GM12878 (cell line): ENCODE measurements at regions not wholly inside any gene's neighbourhood (a gene's known extent, or its start where the extent isn't known, plus 50 kb on each side); places are given as distances from the start of the nearest gene placed in this dataset.

Experiments
- ATAC-seq: fragments of 200-7000 bp; cut with Tn5 transposase; 3 replicates; pipeline ENCODE4 v1.9.1; 2020; ENCODE audit warnings: mild to moderate bottlenecking, moderate library complexity
- BruUV-seq: library from RNA; stranded (reverse); fragments of 400-500 nt; replicated peaks from 2 replicates; lab custom pipeline; 2021; lab: Mats Ljungman, UMichigan
- CTCF ChIA-PET: fragments of 300-600 bp; sonication (Branson Sonifier 250); formaldehyde crosslinking; extraction: SDS; loops from one replicate; lab custom pipeline; 2021; ENCODE audit warnings: inconsistent platforms; lab: Yijun Ruan, JAX
- POLR2A ChIA-PET: fragments of 350-600 bp; formaldehyde crosslinking; extraction: SDS; loops from one replicate; lab custom pipeline; 2021; ENCODE audit warnings: inconsistent platforms; lab: Charles Lee
- RAD21 ChIA-PET: fragments of 300-600 bp; sonication (Branson Sonifier 250); formaldehyde crosslinking; loops from one replicate; lab custom pipeline; 2023; ENCODE audit warnings: antibody characterized with exemption; ENCODE audit not compliant: unreplicated experiment; lab: Charles Lee
- SMC1A ChIA-PET: fragments of 300-600 bp; sonication (Branson Sonifier 250); formaldehyde crosslinking; loops from one replicate; lab custom pipeline; 2023; ENCODE audit not compliant: unreplicated experiment, uncharacterized antibody; lab: Charles Lee
- DNase-seq: peaks from one replicate; pipeline ENCODE4 v3.0.0-alpha.2; 2011; ENCODE audit warnings: low read depth, low spot score
- FAIRE-seq: peaks from 3 replicates; lab custom pipeline; 2011; peaks lifted over from hg19 to GRCh38; lab: Jason Lieb, UNC
- H2AFZ ChIP-seq: 2 replicates; pipeline ENCODE4 v1.6.0; 2011; ENCODE audit warnings: low read depth, low read length, control low read depth; ENCODE audit not compliant: control insufficient read depth
- H3K27ac ChIP-seq: 2 replicates; pipeline ENCODE4 v1.5.1; 2011; ENCODE audit warnings: control low read depth; ENCODE audit not compliant: control insufficient read depth, insufficient read depth
- H3K27me3 ChIP-seq, 2 experiments: replicated peaks in 1 of 2; 2 replicates each; pipeline versions ENCODE4 v1.6.0 to v1.6.1; 2011; ENCODE audit warnings: low read length in 1 of 2; ENCODE audit not compliant: control insufficient read depth in 2 of 2, insufficient read depth in 2 of 2
- H3K36me3 ChIP-seq, 2 experiments: 2 replicates each; pipeline ENCODE4 v1.5.1; 2011; ENCODE audit warnings: low read length in 1 of 2; ENCODE audit not compliant: control insufficient read depth in 2 of 2, insufficient read depth in 2 of 2
- H3K4me1 ChIP-seq: 2 replicates; pipeline ENCODE4 v1.6.1; 2011; ENCODE audit warnings: mild to moderate bottlenecking, low read length, moderate library complexity, mixed read lengths; ENCODE audit not compliant: control insufficient read depth, insufficient read depth
- H3K4me2 ChIP-seq: 2 replicates; pipeline ENCODE4 v1.6.0; 2011; ENCODE audit warnings: control low read depth; ENCODE audit not compliant: control insufficient read depth, insufficient read depth
- H3K4me3 ChIP-seq: fragments of 200-600 bp; sonication (generic); 2 replicates; pipeline ENCODE4 v1.5.1; 2016
- H3K79me2 ChIP-seq: 2 replicates; pipeline ENCODE4 v1.6.0; 2011; ENCODE audit warnings: low read length; ENCODE audit not compliant: control insufficient read depth, insufficient read depth
- H3K9ac ChIP-seq: 2 replicates; pipeline ENCODE4 v1.8.0; 2011; ENCODE audit warnings: low read length, control low read depth, mixed read lengths; ENCODE audit not compliant: control insufficient read depth, insufficient read depth
- H3K9me3 ChIP-seq: replicated peaks from 3 replicates; pipeline ENCODE4 v1.5.1; 2011; ENCODE audit warnings: mild to moderate bottlenecking, low read length; ENCODE audit not compliant: control insufficient read depth, insufficient read depth
- H4K20me1 ChIP-seq: 2 replicates; pipeline ENCODE4 v1.6.0; 2011; ENCODE audit not compliant: control insufficient read depth, insufficient read depth
- ATF7 ChIP-seq: fragments of 450-650 bp; IDR thresholded peaks from 2 replicates; pipeline ENCODE4 v1.6.1; 2016; ENCODE audit warnings: low read depth, mild to moderate bottlenecking
- CEBPB ChIP-seq, 2 experiments: fragments of 150-350 bp in 1 of 2; IDR thresholded peaks; 2 replicates each; pipeline ENCODE4 v1.6.1; 2012 to 2014; ENCODE audit warnings: low read depth in 2 of 2, low read length in 2 of 2, borderline replicate concordance in 1 of 2, inconsistent platforms in 1 of 2
- CHD4 ChIP-seq: fragments of 200-600 bp; sonication (generic); IDR thresholded peaks from 2 replicates; pipeline ENCODE4 v1.6.1; 2016; ENCODE audit warnings: mild to moderate bottlenecking
- CTCF ChIP-seq, 3 experiments: IDR thresholded peaks in 2 of 3; conservative IDR thresholded peaks in 1 of 3; 2 replicates each; pipeline ENCODE4 v1.5.1; 2011; ENCODE audit warnings: low read depth in 3 of 3, low read length in 3 of 3, mild to moderate bottlenecking in 3 of 3, control low read depth in 2 of 3, moderate library complexity in 2 of 3, inconsistent platforms in 1 of 3, mixed read lengths in 1 of 3; ENCODE audit not compliant: control insufficient read depth in 2 of 3, insufficient read depth in 1 of 3; ENCODE audit errors: extremely low read depth in 1 of 3
- CUX1 ChIP-seq: IDR thresholded peaks from 2 replicates; pipeline ENCODE4 v1.6.1; 2012; ENCODE audit warnings: improper control_type of control experiment, low read depth, low read length; ENCODE audit not compliant: insufficient replicate concordance
- HSF1 ChIP-seq: fragments of 150-350 bp; IDR thresholded peaks from 2 replicates; pipeline ENCODE4 v1.6.1; 2014; ENCODE audit warnings: mild to moderate bottlenecking, low read depth, low read length
- JUND ChIP-seq: IDR thresholded peaks from 2 replicates; pipeline ENCODE4 v1.6.1; 2012; ENCODE audit warnings: low read depth, mild to moderate bottlenecking, low read length, improper control_type of control experiment, moderate library complexity
- MAX ChIP-seq: IDR thresholded peaks from 2 replicates; pipeline ENCODE4 v1.6.1; 2012; ENCODE audit warnings: low read depth, low read length, improper control_type of control experiment
- SMAD1 ChIP-seq: fragments of 450-650 bp; IDR thresholded peaks from 2 replicates; pipeline ENCODE4 v1.6.1; 2018; ENCODE audit warnings: mild to moderate bottlenecking, low read depth; ENCODE audit not compliant: partially characterized antibody
- ZBTB11 ChIP-seq: fragments of 450-650 bp; formaldehyde crosslinking; IDR thresholded peaks from 2 replicates; pipeline ENCODE4 v1.5.0; 2022; ENCODE audit warnings: mild to moderate bottlenecking, missing genetic modification characterization
- ZNF622 ChIP-seq: fragments of 450-650 bp; IDR thresholded peaks from 2 replicates; pipeline ENCODE4 v1.6.1; 2017; ENCODE audit warnings: mild to moderate bottlenecking, inconsistent platforms
- WGBS: methylation state at CpG from one replicate; pipeline ENCODE4 v1.1.6; 2016; ENCODE audit warnings: low lambda C conversion rate; ENCODE audit not compliant: insufficient replicate concordance, insufficient coverage; ENCODE audit errors: missing lambda C conversion rate; 5-methylcytosine and 5-hydroxymethylcytosine counted together
- in situ Hi-C: fragments of 300-500 bp; cut with MboI; formaldehyde crosslinking; loops from 9 replicates; pipeline ENCODE4 v1.14.3; 2018; ENCODE audit warnings: mixed read lengths
- intact Hi-C: fragments of 100-400 bp; cut with micrococcal nuclease; formaldehyde crosslinking; loops from one replicate; pipeline ENCODE4 v1.14.2; 2022; ENCODE audit not compliant: unreplicated experiment

- intact Hi-C loops, result no loop called here
Measured at GRCh38 chr5:68416714-68417113, 201.2 kb downstream of the PIK3R1 start.

More at GRCh38 chr5:68416714-68417113, 201.2 kb downstream of the PIK3R1 start:
- WGBS, result 95% methylated on average over 1 of the region's 1 CpG
- FAIRE-seq, result no peak
- ATAC-seq, result no peak
- CTCF ChIA-PET, result interaction anchor here (1.1 kb wide), 1 partner anchor 120 kb away, joined by 3 read pairs; no protein-coding TSS in a partner anchor
- BruUV-seq, result no TSS peak
- Histone ChIP-seq H3K4me3 (no peak overlapping the region), H3K9me3 (no peaks in the 10 kb centered on the region), H2AFZ (no peak overlapping the region), H3K36me3 (no peaks in the 10 kb centered on the region), H3K79me2 (no peaks in the 10 kb centered on the region), H3K4me2 (no peak overlapping the region), H3K27me3 (no peaks in the 10 kb centered on the region), H3K27ac (no peak overlapping the region), H3K9ac (no peak overlapping the region), H4K20me1 (no peaks in the 10 kb centered on the region), H3K4me1 (peaks cover 3% of the 10 kb centered on the region; the same call in 1 of the 2 replicates)
- DNase-seq, result no peak
- RAD21 ChIA-PET, result no interaction called here
- POLR2A ChIA-PET, result interaction anchor here (0.5 kb wide), 1 partner anchor 71 kb away, joined by 3 read pairs; no protein-coding TSS in a partner anchor
- in situ Hi-C loops, result no loop called here
- SMC1A ChIA-PET, result interaction anchor here (1.3 kb wide), 1 partner anchor 11 kb away, joined by 3 read pairs; no protein-coding TSS in a partner anchor
- TF ChIP-seq ZNF622, result no peak
- no peak for TF ChIP-seq JUND
- TF ChIP-seq ATF7, result no peak
- no peak for TF ChIP-seq HSF1
- TF ChIP-seq MAX, result no peak
- no peak for TF ChIP-seq CUX1
- TF ChIP-seq CEBPB (IDR thresholded peaks at IDR 0.05; ENCODE audit: borderline replicate concordance in 1 of 2, low read depth in 2 of 2, low read length in 2 of 2), result no peak
- TF ChIP-seq ZBTB11 (CRISPR knock-in tag), result no peak
- TF ChIP-seq CHD4, result no peak
- no peak for TF ChIP-seq CTCF (IDR thresholded peaks at IDR 0.05 in 2 of 3, conservative IDR thresholded peaks at IDR 0.05 in 1 of 3; ENCODE audit: control insufficient read depth in 2 of 3, extremely low read depth in 1 of 3, insufficient read depth in 1 of 3, low read depth in 3 of 3, low read length in 3 of 3)
- no peak for TF ChIP-seq SMAD1
